Activated CD4-positive, alpha-beta memory T cell treated with anti-CD3 and anti-CD28 coated beads, Interleukin-2, amount 10 ng/mL, durations not matched to agents 7 days and 5 days (primary cell): ENCODE measurements at regions not wholly inside any gene's neighbourhood (a gene's known extent, or its start where the extent isn't known, plus 50 kb on each side); places are given as distances from the start of the nearest gene placed in this dataset.

Experiments
- CTCF ChIA-PET: fragments of 350-600 bp; sonication (Branson Sonifier 250); formaldehyde crosslinking; loops from one replicate; lab custom pipeline; 2021; ENCODE audit warnings: antibody characterized with exemption, inconsistent platforms; lab: Charles Lee
- POLR2A ChIA-PET: fragments of 350-600 bp; sonication (Branson Sonifier 250); formaldehyde crosslinking; loops from one replicate; lab custom pipeline; 2021; ENCODE audit warnings: antibody characterized with exemption; lab: Charles Lee
- DNase-seq: peaks from one replicate; pipeline ENCODE4 v3.0.0-alpha.2; 2020
- H3K27ac Mint-ChIP-seq: one replicate; pipeline ENCODE4 v1.8.0; 2021; ENCODE audit warnings: mild to moderate bottlenecking, mixed read lengths
- H3K27me3 Mint-ChIP-seq: one replicate; pipeline ENCODE4 v1.8.0; 2021; ENCODE audit warnings: mixed read lengths
- H3K36me3 Mint-ChIP-seq: one replicate; pipeline ENCODE4 v1.8.0; 2021; ENCODE audit warnings: low read depth, mixed read lengths
- H3K4me1 Mint-ChIP-seq: one replicate; pipeline ENCODE4 v1.8.0; 2021; ENCODE audit warnings: mixed read lengths
- H3K4me3 Mint-ChIP-seq: one replicate; pipeline ENCODE4 v1.8.0; 2021; ENCODE audit warnings: mild to moderate bottlenecking, mixed read lengths
- H3K9me3 Mint-ChIP-seq: one replicate; pipeline ENCODE4 v1.8.0; 2021; ENCODE audit warnings: mixed read lengths

- peaks cover 6% of the 10 kb centered on the region for H3K27me3 Mint-ChIP-seq
- H3K9me3 Mint-ChIP-seq: peaks cover 2% of the 10 kb centered on the region
- POLR2A ChIA-PET: no interaction called here
- H3K4me3 Mint-ChIP-seq: no peak overlapping the region
- H3K27ac Mint-ChIP-seq: no peak overlapping the region
- CTCF ChIA-PET: no interaction called here
- H3K36me3 Mint-ChIP-seq: no peaks in the 10 kb centered on the region
- DNase-seq: no peak
- H3K4me1 Mint-ChIP-seq: no peaks in the 10 kb centered on the region
Measured at GRCh38 chr10:78894841-78895195, 173.9 kb upstream of the ZMIZ1 start.

- peaks cover 6% of the 10 kb centered on the region for H3K27me3 Mint-ChIP-seq
- no peaks in the 10 kb centered on the region for H3K36me3 Mint-ChIP-seq
- CTCF ChIA-PET: no interaction called here
- POLR2A ChIA-PET: no interaction called here
- H3K27ac Mint-ChIP-seq: no peak overlapping the region
- no peaks in the 10 kb centered on the region for H3K4me1 Mint-ChIP-seq
- no peak overlapping the region for H3K4me3 Mint-ChIP-seq
- no peak for DNase-seq
- H3K9me3 Mint-ChIP-seq: peaks cover 2% of the 10 kb centered on the region
Measured at GRCh38 chr10:78895469-78895868, 173.3 kb upstream of the ZMIZ1 start.

DNA sequence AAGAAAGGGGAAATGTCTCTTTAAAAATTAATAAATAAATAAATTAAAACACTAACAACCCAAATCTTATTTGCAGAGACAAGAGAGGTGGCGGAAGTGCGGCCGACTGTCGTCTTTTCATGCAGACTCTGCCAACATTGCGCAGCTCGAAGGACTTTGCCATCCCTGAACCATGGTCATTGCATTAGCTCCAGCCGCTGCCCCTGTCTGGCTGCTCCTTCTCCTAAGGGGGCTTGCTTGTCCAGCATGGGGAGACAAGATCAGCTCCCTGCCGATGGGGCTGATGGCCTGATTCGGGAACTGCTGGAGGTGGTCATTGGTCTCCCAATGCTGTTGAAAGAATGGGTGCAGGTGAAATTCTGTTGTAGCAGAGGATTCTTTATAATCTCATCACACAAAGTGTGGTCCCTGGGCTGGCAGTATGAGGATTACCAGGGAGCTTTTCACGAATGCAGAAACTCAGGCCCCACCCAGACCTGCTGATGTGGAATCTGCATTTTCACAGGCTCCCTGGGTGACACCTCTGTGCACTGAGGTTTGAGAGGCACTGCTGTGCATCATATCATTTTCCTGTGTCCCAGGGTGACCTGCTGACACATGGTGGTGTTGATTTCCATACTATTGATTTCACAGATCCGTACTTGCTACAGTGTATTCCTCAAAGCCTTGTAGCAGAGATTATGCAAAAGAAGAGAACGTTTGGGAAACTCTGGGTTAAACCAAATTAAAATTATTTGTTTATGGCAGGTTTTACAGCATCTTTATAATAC lies 172.4 kb upstream of the ZMIZ1 start:
- Mint-ChIP-seq H3K27ac (no peak overlapping the region), H3K4me1 (no peaks in the 10 kb centered on the region)

GRCh38 chr10:78898341-78899097 lies 170.2 kb upstream of the ZMIZ1 start:
- Mint-ChIP-seq H3K4me1 (no peaks in the 10 kb centered on the region), H3K36me3 (no peaks in the 10 kb centered on the region), H3K4me3 (no peak overlapping the region), H3K27ac (no peak overlapping the region), H3K9me3 (peaks cover 2% of the 10 kb centered on the region), H3K27me3 (peaks cover 2% of the 10 kb centered on the region)
- no peak for DNase-seq
- CTCF ChIA-PET: no interaction called here
- POLR2A ChIA-PET: no interaction called here

More for the DNA sequence above, 172.4 kb upstream of the ZMIZ1 start:
- no peaks in the 10 kb centered on the region for H3K36me3 Mint-ChIP-seq
- DNase-seq: no peak
- peaks cover 2% of the 10 kb centered on the region for H3K9me3 Mint-ChIP-seq
- H3K4me3 Mint-ChIP-seq: no peak overlapping the region
- ChIA-PET CTCF (no interaction called here), POLR2A (no interaction called here)
- H3K27me3 Mint-ChIP-seq: peaks cover 2% of the 10 kb centered on the region

- Mint-ChIP-seq H3K9me3 (peaks cover 2% of the 10 kb centered on the region), H3K27ac (no peak overlapping the region), H3K4me3 (no peak overlapping the region), H3K27me3 (peaks cover 2% of the 10 kb centered on the region), H3K4me1 (no peaks in the 10 kb centered on the region), H3K36me3 (no peaks in the 10 kb centered on the region)
- ChIA-PET CTCF (no interaction called here), POLR2A (no interaction called here)
- DNase-seq: no peak
Measured at GRCh38 chr10:78899098-78899754, 169.5 kb upstream of the ZMIZ1 start.

GRCh38 chr10:78899996-78900714 lies 168.6 kb upstream of the ZMIZ1 start:
- peaks cover 2% of the 10 kb centered on the region for H3K9me3 Mint-ChIP-seq
- H3K4me1 Mint-ChIP-seq: no peaks in the 10 kb centered on the region
- no peak for DNase-seq
- H3K36me3 Mint-ChIP-seq: no peaks in the 10 kb centered on the region
- H3K4me3 Mint-ChIP-seq: no peak overlapping the region
- H3K27me3 Mint-ChIP-seq: peaks cover 2% of the 10 kb centered on the region
- no peak overlapping the region for H3K27ac Mint-ChIP-seq
- CTCF ChIA-PET: no interaction called here
- POLR2A ChIA-PET: no interaction called here

DNA sequence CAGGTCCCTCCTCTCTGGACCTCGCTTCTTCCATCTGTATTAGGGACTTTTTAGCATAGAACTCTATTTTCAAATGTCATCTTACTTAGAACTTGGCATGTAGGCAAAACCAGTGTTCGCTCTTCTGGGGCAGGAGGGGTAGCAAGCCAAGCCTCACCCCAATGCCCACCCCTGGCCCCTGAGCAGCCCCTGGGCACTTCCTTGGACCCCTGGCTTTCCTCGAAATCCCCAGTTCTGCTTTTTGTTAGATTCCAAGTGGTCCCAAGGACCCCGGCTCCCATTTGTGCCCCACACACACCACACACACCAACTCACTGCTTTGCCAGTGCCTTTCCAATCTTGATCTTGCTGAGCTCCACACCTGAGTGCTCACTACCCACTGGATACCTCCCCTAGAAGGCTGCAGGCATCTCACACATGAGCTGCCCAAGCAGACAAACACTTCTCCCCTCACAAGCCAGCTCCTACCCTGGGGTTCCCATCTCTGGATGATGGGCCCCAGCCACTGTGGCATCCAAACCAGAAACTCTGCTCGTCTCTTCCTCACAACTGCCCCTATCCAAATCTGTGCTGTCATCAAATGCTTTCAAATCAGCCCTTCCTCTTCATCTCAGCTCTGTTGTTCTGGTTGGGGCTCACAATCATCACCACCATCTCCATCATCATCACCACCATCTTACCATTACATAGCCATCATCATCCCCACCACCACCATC lies 167.9 kb upstream of the ZMIZ1 start:
- Mint-ChIP-seq H3K27me3 (peaks cover 2% of the 10 kb centered on the region), H3K36me3 (no peaks in the 10 kb centered on the region), H3K27ac (no peak overlapping the region), H3K4me1 (no peaks in the 10 kb centered on the region), H3K9me3 (peaks cover 2% of the 10 kb centered on the region), H3K4me3 (no peak overlapping the region)
- DNase-seq: peak; percentile 3
- POLR2A ChIA-PET: no interaction called here
- CTCF ChIA-PET: no interaction called here

DNA sequence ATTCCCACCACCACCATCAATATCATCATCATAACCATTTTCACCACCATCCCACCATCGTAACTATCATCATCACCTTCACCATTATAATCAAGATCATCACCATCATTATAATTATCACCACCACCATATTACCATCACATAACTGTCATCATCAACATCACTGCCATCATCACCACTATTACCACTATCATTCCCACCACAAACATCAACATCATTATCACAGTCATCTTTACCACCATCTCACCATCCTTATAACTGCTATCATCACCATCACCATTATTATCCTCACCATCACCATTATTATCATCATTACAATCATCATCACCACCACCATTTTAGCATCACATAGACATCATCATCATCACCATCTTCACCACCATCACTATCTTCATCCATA lies 167.1 kb upstream of the ZMIZ1 start:
- Mint-ChIP-seq H3K4me3 (no peak overlapping the region), H3K36me3 (no peaks in the 10 kb centered on the region), H3K4me1 (no peaks in the 10 kb centered on the region), H3K27ac (no peak overlapping the region), H3K9me3 (peaks cover 2% of the 10 kb centered on the region), H3K27me3 (peaks cover 2% of the 10 kb centered on the region)
- DNase-seq: no peak
- ChIA-PET CTCF (no interaction called here), POLR2A (no interaction called here)

- Mint-ChIP-seq H3K4me3 (no peak overlapping the region), H3K9me3 (peaks cover 2% of the 10 kb centered on the region), H3K36me3 (no peaks in the 10 kb centered on the region), H3K4me1 (no peaks in the 10 kb centered on the region), H3K27ac (no peak overlapping the region), H3K27me3 (no peaks in the 10 kb centered on the region)
- no peak for DNase-seq
- CTCF ChIA-PET: no interaction called here
- POLR2A ChIA-PET: no interaction called here
Measured at GRCh38 chr10:78902815-78903214, 166.0 kb upstream of the ZMIZ1 start.

GRCh38 chr10:78903341-78903940 lies 165.3 kb upstream of the ZMIZ1 start:
- Mint-ChIP-seq H3K9me3 (no peaks in the 10 kb centered on the region), H3K27me3 (no peaks in the 10 kb centered on the region), H3K4me3 (no peak overlapping the region), H3K36me3 (no peaks in the 10 kb centered on the region), H3K27ac (no peak overlapping the region), H3K4me1 (no peaks in the 10 kb centered on the region)
- POLR2A ChIA-PET: no interaction called here
- CTCF ChIA-PET: no interaction called here
- peak; percentile 7 for DNase-seq

- H3K4me3 Mint-ChIP-seq: no peak overlapping the region
- H3K4me1 Mint-ChIP-seq: no peaks in the 10 kb centered on the region
- DNase-seq: peak; percentile 11
- H3K27me3 Mint-ChIP-seq: no peaks in the 10 kb centered on the region
- H3K9me3 Mint-ChIP-seq: no peaks in the 10 kb centered on the region
- CTCF ChIA-PET: no interaction called here
- POLR2A ChIA-PET: no interaction called here
- no peak overlapping the region for H3K27ac Mint-ChIP-seq
- H3K36me3 Mint-ChIP-seq: no peaks in the 10 kb centered on the region
Measured at GRCh38 chr10:78904196-78904595, 164.6 kb upstream of the ZMIZ1 start.
